ENCODE measurements at regions not wholly inside any gene's neighbourhood (a gene's known extent, or its start where the extent isn't known, plus 50 kb on each side); places are given as distances from the start of the nearest gene placed in this dataset.

GRCh38 chr10:128382225-128382624 lies 256.0 kb upstream of the MKI67 start:
- Histone ChIP-seq H3K27me3 (ENCODE audit: insufficient read depth) (no peaks in the 10 kb centered on the region), H3K79me2 (ENCODE audit: insufficient read depth) (no peaks in the 10 kb centered on the region), H2AFZ (ENCODE audit: low read depth) (no peak overlapping the region), H3K4me1 (ENCODE audit: control insufficient read depth in 1 of 2, insufficient read depth in 2 of 2, low read depth in 1 of 2, low read length in 1 of 2) (no peaks in the 10 kb centered on the region), H3K36me3 (replicated peaks in 1 of 2; ENCODE audit: control insufficient read depth in 1 of 2, insufficient read depth in 2 of 2, low read length in 1 of 2) (no peaks in the 10 kb centered on the region), H4K20me1 (ENCODE audit: insufficient read depth) (no peaks in the 10 kb centered on the region), H3F3A (replicated peaks; ENCODE audit: insufficient read depth) (no peaks in the 10 kb centered on the region), H3K9me2 (no peaks in the 10 kb centered on the region), H3K4me2 (no peak overlapping the region), H3K9me3 (no peaks in the 10 kb centered on the region), H3K9ac (no peak overlapping the region), H3K27ac (ENCODE audit: low read depth in 2 of 2, low read length in 1 of 2) (no peak overlapping the region), H3K4me3 (ENCODE audit: low read depth in 2 of 2, low read length in 1 of 2) (no peak overlapping the region)
- ChIA-PET POLR2A (no interaction called here), CTCF (no interaction called here)
- DNase-seq: no peak
- TF ChIP-seq FOXJ3 (CRISPR knock-in tag; IDR thresholded peaks at IDR 0.05) (no peak), RCOR1 (IDR thresholded peaks at IDR 0.05; ENCODE audit: low read length) (no peak), GABPA (IDR thresholded peaks at IDR 0.05; ENCODE audit: low read depth) (no peak), IRF3 (IDR thresholded peaks at IDR 0.05; ENCODE audit: low read depth, low read length) (no peak)
- 14% methylated on average over 3 of the region's 3 CpGs for WGBS (ENCODE audit: low lambda C conversion rate)

GRCh38 chr10:128384831-128385230 lies 258.6 kb upstream of the MKI67 start:
- H3K36me3 ChIP-seq (replicated peaks in 1 of 2; ENCODE audit: control insufficient read depth in 1 of 2, insufficient read depth in 2 of 2, low read length in 1 of 2): no peaks in the 10 kb centered on the region
- H2AFZ ChIP-seq (ENCODE audit: low read depth): no peak overlapping the region
- no peaks in the 10 kb centered on the region for H3K79me2 ChIP-seq (ENCODE audit: insufficient read depth)
- no peaks in the 10 kb centered on the region for H3F3A ChIP-seq (replicated peaks; ENCODE audit: insufficient read depth)
- TF ChIP-seq SIN3A (IDR thresholded peaks at IDR 0.05; ENCODE audit: borderline replicate concordance, low read depth, low read length) (no peak), JUND (IDR thresholded peaks at IDR 0.05) (no peak), RCOR1 (IDR thresholded peaks at IDR 0.05; ENCODE audit: low read length) (no peak), RXRA (IDR thresholded peaks at IDR 0.05; ENCODE audit: borderline replicate concordance, low read depth) (no peak), RFX5 (IDR thresholded peaks at IDR 0.05; ENCODE audit: low read length) (no peak), TEAD4 (IDR thresholded peaks at IDR 0.05; ENCODE audit: borderline replicate concordance, insufficient read depth) (no peak), FOXJ3 (CRISPR knock-in tag; IDR thresholded peaks at IDR 0.05) (no peak), EZH2phosphoT487 (IDR thresholded peaks at IDR 0.05; ENCODE audit: borderline replicate concordance, low read depth) (no peak), CTCF (IDR thresholded peaks at IDR 0.05) (no peak), PBX3 (IDR thresholded peaks at IDR 0.05) (no peak), YY1 (IDR thresholded peaks at IDR 0.05; ENCODE audit: low read depth) (no peak), SMC3 (IDR thresholded peaks at IDR 0.05; ENCODE audit: low read depth, low read length) (no peak), RAD21 (IDR thresholded peaks at IDR 0.05; ENCODE audit: low read length) (no peak), ELF1 (IDR thresholded peaks at IDR 0.05) (no peak), GABPA (IDR thresholded peaks at IDR 0.05; ENCODE audit: low read depth) (no peak)
- H4K20me1 ChIP-seq (ENCODE audit: insufficient read depth): no peaks in the 10 kb centered on the region
- H3K4me3 ChIP-seq (ENCODE audit: low read depth in 2 of 2, low read length in 1 of 2): no peak overlapping the region
- no peaks in the 10 kb centered on the region for H3K4me1 ChIP-seq (ENCODE audit: control insufficient read depth in 1 of 2, insufficient read depth in 2 of 2, low read depth in 1 of 2, low read length in 1 of 2)
- no peak for DNase-seq
- no peaks in the 10 kb centered on the region for H3K27me3 ChIP-seq (ENCODE audit: insufficient read depth)
- WGBS (ENCODE audit: low lambda C conversion rate): 71% methylated on average over 10 of the region's 10 CpGs
- H3K9ac ChIP-seq: no peak overlapping the region
- H3K9me2 ChIP-seq: no peaks in the 10 kb centered on the region
- ChIA-PET CTCF (no interaction called here), POLR2A (no interaction called here)
- no peak overlapping the region for H3K27ac ChIP-seq (ENCODE audit: low read depth in 2 of 2, low read length in 1 of 2)
- no peak overlapping the region for H3K4me2 ChIP-seq
- no peaks in the 10 kb centered on the region for H3K9me3 ChIP-seq
